ENCODE measurements at regions not wholly inside any gene's neighbourhood (a gene's known extent, or its start where the extent isn't known, plus 50 kb on each side); places are given as distances from the start of the nearest gene placed in this dataset.

GRCh38 chr4:28918871-28919270 is 1801.3 kb upstream of the PCDH7 start:
- TF ChIP-seq, protein P1, sequence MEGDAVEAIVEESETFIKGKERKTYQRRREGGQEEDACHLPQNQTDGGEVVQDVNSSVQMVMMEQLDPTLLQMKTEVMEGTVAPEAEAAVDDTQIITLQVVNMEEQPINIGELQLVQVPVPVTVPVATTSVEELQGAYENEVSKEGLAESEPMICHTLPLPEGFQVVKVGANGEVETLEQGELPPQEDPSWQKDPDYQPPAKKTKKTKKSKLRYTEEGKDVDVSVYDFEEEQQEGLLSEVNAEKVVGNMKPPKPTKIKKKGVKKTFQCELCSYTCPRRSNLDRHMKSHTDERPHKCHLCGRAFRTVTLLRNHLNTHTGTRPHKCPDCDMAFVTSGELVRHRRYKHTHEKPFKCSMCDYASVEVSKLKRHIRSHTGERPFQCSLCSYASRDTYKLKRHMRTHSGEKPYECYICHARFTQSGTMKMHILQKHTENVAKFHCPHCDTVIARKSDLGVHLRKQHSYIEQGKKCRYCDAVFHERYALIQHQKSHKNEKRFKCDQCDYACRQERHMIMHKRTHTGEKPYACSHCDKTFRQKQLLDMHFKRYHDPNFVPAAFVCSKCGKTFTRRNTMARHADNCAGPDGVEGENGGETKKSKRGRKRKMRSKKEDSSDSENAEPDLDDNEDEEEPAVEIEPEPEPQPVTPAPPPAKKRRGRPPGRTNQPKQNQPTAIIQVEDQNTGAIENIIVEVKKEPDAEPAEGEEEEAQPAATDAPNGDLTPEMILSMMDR (conservative IDR thresholded peaks at IDR 0.05): no peak
- Mint-ChIP-seq H3K27me3 (ENCODE audit: low read depth) (no peaks in the 10 kb centered on the region), H3K27ac (ENCODE audit: unreplicated experiment) (no peak overlapping the region), H3K36me3 (ENCODE audit: low read depth) (no peaks in the 10 kb centered on the region), H3K4me3 (no peak overlapping the region), H3K4me1 (no peaks in the 10 kb centered on the region), H3K9me3 (peaks cover 10% of the 10 kb centered on the region)
- DNase-seq (ENCODE audit: low read depth, low spot score): no peak

DNA sequence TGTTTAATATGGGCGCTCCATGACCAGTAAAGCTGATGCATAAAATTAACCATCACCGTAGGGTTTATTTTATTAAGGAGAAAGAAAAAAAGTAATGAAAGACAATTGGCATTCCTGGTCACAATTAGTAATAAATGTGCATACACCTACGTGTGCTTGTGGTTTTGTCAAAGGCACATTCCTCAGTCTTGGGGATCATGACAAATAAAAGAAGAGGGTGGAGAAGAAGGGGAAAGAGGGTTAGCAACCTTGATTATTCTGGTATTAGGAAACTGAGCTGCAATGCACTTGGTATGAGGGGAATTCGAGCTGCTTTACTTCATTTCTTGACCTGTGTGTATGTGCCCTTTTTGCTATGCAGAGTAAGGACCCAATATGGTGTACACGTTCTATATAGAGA is 1798.3 kb upstream of the PCDH7 start:
- Mint-ChIP-seq H3K9me3 (peaks cover 10% of the 10 kb centered on the region), H3K27me3 (ENCODE audit: low read depth) (no peaks in the 10 kb centered on the region), H3K36me3 (ENCODE audit: low read depth) (no peaks in the 10 kb centered on the region), H3K27ac (ENCODE audit: unreplicated experiment) (no peak overlapping the region), H3K4me3 (no peak overlapping the region), H3K4me1 (no peaks in the 10 kb centered on the region)
- TF ChIP-seq, protein P1 (conservative IDR thresholded peaks at IDR 0.05): no peak
- no peak for DNase-seq (ENCODE audit: low read depth, low spot score)

DNA sequence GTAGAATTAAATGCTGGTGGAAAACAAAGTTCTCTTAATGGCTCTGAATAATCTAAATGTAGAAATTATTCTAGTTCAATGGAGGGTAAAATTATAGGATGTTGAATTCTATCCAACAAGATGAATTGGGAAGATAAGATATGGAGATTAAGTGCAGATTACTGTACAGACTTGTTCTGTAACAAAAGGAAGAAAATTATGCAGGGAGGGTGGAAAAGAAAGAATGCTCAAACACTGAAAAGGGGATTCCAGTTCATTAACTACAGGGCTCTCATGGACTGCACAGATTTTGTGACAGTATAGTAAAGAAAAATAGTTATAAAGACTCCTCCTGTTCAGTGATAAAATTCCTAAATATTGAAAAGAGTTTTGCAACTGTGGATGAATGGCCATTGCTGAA is 1794.0 kb upstream of the PCDH7 start:
- Mint-ChIP-seq H3K27me3 (ENCODE audit: low read depth) (no peaks in the 10 kb centered on the region), H3K4me3 (no peak overlapping the region), H3K36me3 (ENCODE audit: low read depth) (no peaks in the 10 kb centered on the region), H3K4me1 (peaks cover 8% of the 10 kb centered on the region), H3K27ac (ENCODE audit: unreplicated experiment) (no peak overlapping the region), H3K9me3 (peaks cover 5% of the 10 kb centered on the region)
- no peak for DNase-seq (ENCODE audit: low read depth, low spot score)
- TF ChIP-seq, protein P1 (conservative IDR thresholded peaks at IDR 0.05): no peak

- peaks cover 5% of the 10 kb centered on the region for H3K9me3 Mint-ChIP-seq
- TF ChIP-seq, protein P1 (conservative IDR thresholded peaks at IDR 0.05): no peak
- no peak overlapping the region for H3K27ac Mint-ChIP-seq (ENCODE audit: unreplicated experiment)
- no peaks in the 10 kb centered on the region for H3K36me3 Mint-ChIP-seq (ENCODE audit: low read depth)
- H3K4me1 Mint-ChIP-seq: no peaks in the 10 kb centered on the region
- H3K27me3 Mint-ChIP-seq (ENCODE audit: low read depth): no peaks in the 10 kb centered on the region
- no peak overlapping the region for H3K4me3 Mint-ChIP-seq
- no peak for DNase-seq (ENCODE audit: low read depth, low spot score)
Measured at GRCh38 chr4:28942631-28943030, 1777.5 kb upstream of the PCDH7 start.

- Mint-ChIP-seq H3K4me1 (no peaks in the 10 kb centered on the region), H3K27ac (ENCODE audit: unreplicated experiment) (no peak overlapping the region), H3K27me3 (ENCODE audit: low read depth) (no peaks in the 10 kb centered on the region), H3K4me3 (no peak overlapping the region), H3K9me3 (peaks cover 6% of the 10 kb centered on the region), H3K36me3 (ENCODE audit: low read depth) (no peaks in the 10 kb centered on the region)
- DNase-seq (ENCODE audit: low read depth, low spot score): no peak
- TF ChIP-seq, protein P1 (conservative IDR thresholded peaks at IDR 0.05): no peak
Measured at GRCh38 chr4:28947374-28947773, 1772.8 kb upstream of the PCDH7 start.

- peaks cover 5% of the 10 kb centered on the region for H3K9me3 Mint-ChIP-seq
- TF ChIP-seq, protein P1 (conservative IDR thresholded peaks at IDR 0.05): no peak
- no peak for DNase-seq (ENCODE audit: low read depth, low spot score)
- no peaks in the 10 kb centered on the region for H3K27me3 Mint-ChIP-seq (ENCODE audit: low read depth)
- no peaks in the 10 kb centered on the region for H3K4me1 Mint-ChIP-seq
- no peak overlapping the region for H3K27ac Mint-ChIP-seq (ENCODE audit: unreplicated experiment)
- no peaks in the 10 kb centered on the region for H3K36me3 Mint-ChIP-seq (ENCODE audit: low read depth)
- no peak overlapping the region for H3K4me3 Mint-ChIP-seq
Measured at GRCh38 chr4:28948501-28948900, 1771.7 kb upstream of the PCDH7 start.

Data from neural crest cell (in vitro differentiated cells).